SK-MEL-5 (cell line): ENCODE measurements at regions not wholly inside any gene's neighbourhood (a gene's known extent, or its start where the extent isn't known, plus 50 kb on each side); places are given as distances from the start of the nearest gene placed in this dataset.

ENCODE experiments used
- DNase-seq: peaks from one replicate; pipeline ENCODE4 v3.0.0-alpha.2; 2016; ENCODE audit warnings: low read depth, low spot score
- in situ Hi-C: cut with HindIII; loops from 2 replicates; pipeline ENCODE4 v1.10.0; 2016; ENCODE audit warnings: low sequenced_read_pairs, high pct_unique_total_duplicates, low pct_unique_long_range_greater_than_20kb

- DNase-seq: no peak
- in situ Hi-C loops: no loop called here
Observed at GRCh38 chr18:78561757-78562510, 417.7 kb upstream of the SALL3 start.

- no peak for DNase-seq
- in situ Hi-C loops: no loop called here
Observed at GRCh38 chr18:78562531-78562961, 417.1 kb upstream of the SALL3 start.

GRCh38 chr18:78563110-78563509, 416.5 kb upstream of the SALL3 start:
- in situ Hi-C loops: no loop called here
- no peak for DNase-seq

- DNase-seq: no peak
- in situ Hi-C loops: no loop called here
Observed at GRCh38 chr18:78564030-78564429, 415.6 kb upstream of the SALL3 start.

- DNase-seq: no peak
- in situ Hi-C loops: no loop called here
Observed at GRCh38 chr18:78564518-78564917, 415.1 kb upstream of the SALL3 start.

- in situ Hi-C loops: no loop called here
- no peak for DNase-seq
Observed at GRCh38 chr18:78565240-78565639, 414.4 kb upstream of the SALL3 start.

GRCh38 chr18:78566065-78566464, 413.6 kb upstream of the SALL3 start:
- in situ Hi-C loops: no loop called here
- no peak for DNase-seq

GRCh38 chr18:78566720-78567119, 412.9 kb upstream of the SALL3 start:
- no peak for DNase-seq
- in situ Hi-C loops: no loop called here

- in situ Hi-C loops: no loop called here
- no peak for DNase-seq
Observed at GRCh38 chr18:78571063-78571785, 408.4 kb upstream of the SALL3 start.

- DNase-seq: no peak
- in situ Hi-C loops: no loop called here
Observed at GRCh38 chr18:78571831-78572347, 407.7 kb upstream of the SALL3 start.

- in situ Hi-C loops: no loop called here
- no peak for DNase-seq
Observed at GRCh38 chr18:78573773-78574172, 405.8 kb upstream of the SALL3 start.

GRCh38 chr18:78576967-78577366, 402.7 kb upstream of the SALL3 start:
- DNase-seq: no peak
- in situ Hi-C loops: no loop called here

GRCh38 chr18:78579449-78579848, 400.2 kb upstream of the SALL3 start:
- in situ Hi-C loops: no loop called here
- no peak for DNase-seq

GRCh38 chr18:78579854-78580577, 399.6 kb upstream of the SALL3 start:
- in situ Hi-C loops: no loop called here
- no peak for DNase-seq

GRCh38 chr18:78580835-78581339, 398.7 kb upstream of the SALL3 start:
- no peak for DNase-seq
- in situ Hi-C loops: no loop called here

GRCh38 chr18:78582181-78582709, 397.4 kb upstream of the SALL3 start:
- DNase-seq: no peak
- in situ Hi-C loops: no loop called here

GRCh38 chr18:78582898-78583738, 396.5 kb upstream of the SALL3 start:
- DNase-seq: no peak
- in situ Hi-C loops: no loop called here
